ENCODE measurements at regions not wholly inside any gene's neighbourhood (a gene's known extent, or its start where the extent isn't known, plus 50 kb on each side); places are given as distances from the start of the nearest gene placed in this dataset.

- no peaks in the 10 kb centered on the region for H3K36me3 ChIP-seq (ENCODE audit: control insufficient read depth in 1 of 2, insufficient read depth in 2 of 2, low read length in 2 of 2)
- H3K4me1 ChIP-seq (ENCODE audit: control insufficient read depth in 1 of 2, insufficient read depth in 2 of 2, low read length in 2 of 2), result no peaks in the 10 kb centered on the region
- no peak overlapping the region for H3K27ac ChIP-seq (ENCODE audit: low read depth, low read length)
- no peak overlapping the region for H3K9ac ChIP-seq (ENCODE audit: low read depth in 1 of 2, low read length in 2 of 2)
- H3K4me3 ChIP-seq (ENCODE audit: low read depth in 1 of 2, low read length in 2 of 2), result no peak overlapping the region
- H3K9me3 ChIP-seq (ENCODE audit: control insufficient read depth in 1 of 2, low read length in 2 of 2), result no peaks in the 10 kb centered on the region
- H3K27me3 ChIP-seq (ENCODE audit: control insufficient read depth in 1 of 2, insufficient read depth in 2 of 2, low read length in 2 of 2), result no peaks in the 10 kb centered on the region
Measured at GRCh38 chr2:104358122-104358521, 495.8 kb upstream of the POU3F3 start.

- Histone ChIP-seq H3K9ac (ENCODE audit: low read depth in 1 of 2, low read length in 2 of 2) (no peak overlapping the region), H3K4me1 (ENCODE audit: control insufficient read depth in 1 of 2, insufficient read depth in 2 of 2, low read length in 2 of 2) (no peaks in the 10 kb centered on the region), H3K27ac (ENCODE audit: low read depth, low read length) (no peak overlapping the region), H3K9me3 (ENCODE audit: control insufficient read depth in 1 of 2, low read length in 2 of 2) (no peaks in the 10 kb centered on the region), H3K4me3 (ENCODE audit: low read depth in 1 of 2, low read length in 2 of 2) (no peak overlapping the region), H3K36me3 (ENCODE audit: control insufficient read depth in 1 of 2, insufficient read depth in 2 of 2, low read length in 2 of 2) (no peaks in the 10 kb centered on the region), H3K27me3 (ENCODE audit: control insufficient read depth in 1 of 2, insufficient read depth in 2 of 2, low read length in 2 of 2) (no peaks in the 10 kb centered on the region)
Measured at GRCh38 chr2:104361414-104361813, 492.5 kb upstream of the POU3F3 start.

- H3K36me3 ChIP-seq (ENCODE audit: control insufficient read depth in 1 of 2, insufficient read depth in 2 of 2, low read length in 2 of 2), result no peaks in the 10 kb centered on the region
- H3K9me3 ChIP-seq (ENCODE audit: control insufficient read depth in 1 of 2, low read length in 2 of 2), result no peaks in the 10 kb centered on the region
- no peak overlapping the region for H3K4me3 ChIP-seq (ENCODE audit: low read depth in 1 of 2, low read length in 2 of 2)
- no peak overlapping the region for H3K9ac ChIP-seq (ENCODE audit: low read depth in 1 of 2, low read length in 2 of 2)
- H3K27ac ChIP-seq (ENCODE audit: low read depth, low read length), result no peak overlapping the region
- no peaks in the 10 kb centered on the region for H3K27me3 ChIP-seq (ENCODE audit: control insufficient read depth in 1 of 2, insufficient read depth in 2 of 2, low read length in 2 of 2)
- H3K4me1 ChIP-seq (ENCODE audit: control insufficient read depth in 1 of 2, insufficient read depth in 2 of 2, low read length in 2 of 2), result no peaks in the 10 kb centered on the region
Measured at GRCh38 chr2:104368089-104368488, 485.8 kb upstream of the POU3F3 start.

- Histone ChIP-seq H3K4me1 (ENCODE audit: control insufficient read depth in 1 of 2, insufficient read depth in 2 of 2, low read length in 2 of 2) (no peaks in the 10 kb centered on the region), H3K4me3 (ENCODE audit: low read depth in 1 of 2, low read length in 2 of 2) (no peak overlapping the region), H3K36me3 (ENCODE audit: control insufficient read depth in 1 of 2, insufficient read depth in 2 of 2, low read length in 2 of 2) (no peaks in the 10 kb centered on the region), H3K9ac (ENCODE audit: low read depth in 1 of 2, low read length in 2 of 2) (no peak overlapping the region), H3K27me3 (ENCODE audit: control insufficient read depth in 1 of 2, insufficient read depth in 2 of 2, low read length in 2 of 2) (no peaks in the 10 kb centered on the region), H3K27ac (ENCODE audit: low read depth, low read length) (no peak overlapping the region), H3K9me3 (ENCODE audit: control insufficient read depth in 1 of 2, low read length in 2 of 2) (no peaks in the 10 kb centered on the region)
Measured at GRCh38 chr2:104371087-104371781, 482.7 kb upstream of the POU3F3 start.

- Histone ChIP-seq H3K27ac (ENCODE audit: low read depth, low read length) (no peak overlapping the region), H3K4me3 (ENCODE audit: low read depth in 1 of 2, low read length in 2 of 2) (no peak overlapping the region), H3K4me1 (ENCODE audit: control insufficient read depth in 1 of 2, insufficient read depth in 2 of 2, low read length in 2 of 2) (peaks cover 0 to 5% of the 10 kb centered on the region in 2 donors), H3K36me3 (ENCODE audit: control insufficient read depth in 1 of 2, insufficient read depth in 2 of 2, low read length in 2 of 2) (no peaks in the 10 kb centered on the region), H3K9ac (ENCODE audit: low read depth in 1 of 2, low read length in 2 of 2) (no peak overlapping the region), H3K27me3 (ENCODE audit: control insufficient read depth in 1 of 2, insufficient read depth in 2 of 2, low read length in 2 of 2) (no peaks in the 10 kb centered on the region), H3K9me3 (ENCODE audit: control insufficient read depth in 1 of 2, low read length in 2 of 2) (no peaks in the 10 kb centered on the region)
Measured at GRCh38 chr2:104375206-104375605, 478.7 kb upstream of the POU3F3 start.

GRCh38 chr2:104378853-104379374, 475.0 kb upstream of the POU3F3 start:
- Histone ChIP-seq H3K9me3 (ENCODE audit: control insufficient read depth in 1 of 2, low read length in 2 of 2) (no peaks in the 10 kb centered on the region), H3K4me3 (ENCODE audit: low read depth in 1 of 2, low read length in 2 of 2) (peak overlapping the region; percentile 70 to 74), H3K27ac (ENCODE audit: low read depth, low read length) (no peak overlapping the region), H3K36me3 (ENCODE audit: control insufficient read depth in 1 of 2, insufficient read depth in 2 of 2, low read length in 2 of 2) (no peaks in the 10 kb centered on the region), H3K27me3 (ENCODE audit: control insufficient read depth in 1 of 2, insufficient read depth in 2 of 2, low read length in 2 of 2) (no peaks in the 10 kb centered on the region), H3K4me1 (ENCODE audit: control insufficient read depth in 1 of 2, insufficient read depth in 2 of 2, low read length in 2 of 2) (peaks cover 0 to 5% of the 10 kb centered on the region in 2 donors), H3K9ac (ENCODE audit: low read depth in 1 of 2, low read length in 2 of 2) (no peak overlapping the region)

GRCh38 chr2:104384961-104385360, 469.0 kb upstream of the POU3F3 start:
- H3K9me3 ChIP-seq (ENCODE audit: control insufficient read depth in 1 of 2, low read length in 2 of 2), result no peaks in the 10 kb centered on the region
- no peaks in the 10 kb centered on the region for H3K36me3 ChIP-seq (ENCODE audit: control insufficient read depth in 1 of 2, insufficient read depth in 2 of 2, low read length in 2 of 2)
- H3K27ac ChIP-seq (ENCODE audit: low read depth, low read length), result no peak overlapping the region
- no peak overlapping the region for H3K4me3 ChIP-seq (ENCODE audit: low read depth in 1 of 2, low read length in 2 of 2)
- no peaks in the 10 kb centered on the region for H3K4me1 ChIP-seq (ENCODE audit: control insufficient read depth in 1 of 2, insufficient read depth in 2 of 2, low read length in 2 of 2)
- peaks cover 0 to 4% of the 10 kb centered on the region in 2 donors for H3K27me3 ChIP-seq (ENCODE audit: control insufficient read depth in 1 of 2, insufficient read depth in 2 of 2, low read length in 2 of 2)
- no peak overlapping the region for H3K9ac ChIP-seq (ENCODE audit: low read depth in 1 of 2, low read length in 2 of 2)

- Histone ChIP-seq H3K4me3 (ENCODE audit: low read depth in 1 of 2, low read length in 2 of 2) (no peak overlapping the region), H3K4me1 (ENCODE audit: control insufficient read depth in 1 of 2, insufficient read depth in 2 of 2, low read length in 2 of 2) (no peaks in the 10 kb centered on the region), H3K27me3 (ENCODE audit: control insufficient read depth in 1 of 2, insufficient read depth in 2 of 2, low read length in 2 of 2) (peaks cover 0 to 4% of the 10 kb centered on the region in 2 donors), H3K9ac (ENCODE audit: low read depth in 1 of 2, low read length in 2 of 2) (no peak overlapping the region), H3K9me3 (ENCODE audit: control insufficient read depth in 1 of 2, low read length in 2 of 2) (no peaks in the 10 kb centered on the region), H3K36me3 (ENCODE audit: control insufficient read depth in 1 of 2, insufficient read depth in 2 of 2, low read length in 2 of 2) (no peaks in the 10 kb centered on the region), H3K27ac (ENCODE audit: low read depth, low read length) (no peak overlapping the region)
Measured at GRCh38 chr2:104385743-104386142, 468.2 kb upstream of the POU3F3 start.

- Histone ChIP-seq H3K9me3 (ENCODE audit: control insufficient read depth in 1 of 2, low read length in 2 of 2) (no peaks in the 10 kb centered on the region), H3K4me3 (ENCODE audit: low read depth in 1 of 2, low read length in 2 of 2) (no peak overlapping the region), H3K27ac (ENCODE audit: low read depth, low read length) (no peak overlapping the region), H3K27me3 (ENCODE audit: control insufficient read depth in 1 of 2, insufficient read depth in 2 of 2, low read length in 2 of 2) (peaks cover 0 to 4% of the 10 kb centered on the region in 2 donors), H3K9ac (ENCODE audit: low read depth in 1 of 2, low read length in 2 of 2) (no peak overlapping the region), H3K36me3 (ENCODE audit: control insufficient read depth in 1 of 2, insufficient read depth in 2 of 2, low read length in 2 of 2) (no peaks in the 10 kb centered on the region), H3K4me1 (ENCODE audit: control insufficient read depth in 1 of 2, insufficient read depth in 2 of 2, low read length in 2 of 2) (no peaks in the 10 kb centered on the region)
Measured at GRCh38 chr2:104388296-104388695, 465.6 kb upstream of the POU3F3 start.

GRCh38 chr2:104402825-104403224, 451.1 kb upstream of the POU3F3 start:
- Histone ChIP-seq H3K4me1 (ENCODE audit: control insufficient read depth in 1 of 2, insufficient read depth in 2 of 2, low read length in 2 of 2) (no peaks in the 10 kb centered on the region), H3K27ac (ENCODE audit: low read depth, low read length) (no peak overlapping the region), H3K9ac (ENCODE audit: low read depth in 1 of 2, low read length in 2 of 2) (no peak overlapping the region), H3K27me3 (ENCODE audit: control insufficient read depth in 1 of 2, insufficient read depth in 2 of 2, low read length in 2 of 2) (no peaks in the 10 kb centered on the region), H3K9me3 (ENCODE audit: control insufficient read depth in 1 of 2, low read length in 2 of 2) (no peaks in the 10 kb centered on the region), H3K36me3 (ENCODE audit: control insufficient read depth in 1 of 2, insufficient read depth in 2 of 2, low read length in 2 of 2) (no peaks in the 10 kb centered on the region), H3K4me3 (ENCODE audit: low read depth in 1 of 2, low read length in 2 of 2) (no peak overlapping the region)

Data from duodenal mucosa (tissue), 2 donors.